ENCODE measurements at regions not wholly inside any gene's neighbourhood (a gene's known extent, or its start where the extent isn't known, plus 50 kb on each side); places are given as distances from the start of the nearest gene placed in this dataset.

- TF ChIP-seq CTCF (IDR thresholded peaks at IDR 0.05) (no peak), POLR2AphosphoS5 (IDR thresholded peaks at IDR 0.05) (no peak)
Measured at GRCh38 chr5:110159202-110159601, 469.5 kb downstream of the MAN2A1 start.
